GM19025 (cell line): ENCODE measurements at regions not wholly inside any gene's neighbourhood (a gene's known extent, or its start where the extent isn't known, plus 50 kb on each side); places are given as distances from the start of the nearest gene placed in this dataset.

ENCODE experiments used
- ATAC-seq: cut with Tn5 transposase; IDR thresholded peaks from one replicate; pipeline ENCODE4 v1.9.1; 2021; ENCODE audit warnings: mild to moderate bottlenecking, low read depth, moderate library complexity; ENCODE audit not compliant: unreplicated experiment

DNA sequence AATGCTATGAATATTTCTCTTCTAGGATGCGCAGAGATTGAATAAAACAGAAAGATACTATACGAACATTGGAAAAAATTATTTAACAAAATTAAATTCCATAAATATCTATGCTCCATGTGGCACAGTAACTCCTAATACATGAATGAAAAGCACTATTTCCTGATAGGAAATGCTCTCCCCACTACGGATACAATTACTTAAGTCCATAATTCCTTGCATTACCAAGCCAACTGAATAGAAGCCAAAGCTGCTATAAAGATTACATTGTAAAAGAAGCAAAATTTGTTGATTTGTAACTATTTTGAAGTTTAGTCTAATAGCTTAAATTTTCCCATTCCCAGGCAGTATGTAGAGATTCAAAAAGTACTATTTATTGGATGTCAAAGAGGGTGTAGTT is 61.8 kb upstream of the SNX2 start:
- ATAC-seq = no peak

DNA sequence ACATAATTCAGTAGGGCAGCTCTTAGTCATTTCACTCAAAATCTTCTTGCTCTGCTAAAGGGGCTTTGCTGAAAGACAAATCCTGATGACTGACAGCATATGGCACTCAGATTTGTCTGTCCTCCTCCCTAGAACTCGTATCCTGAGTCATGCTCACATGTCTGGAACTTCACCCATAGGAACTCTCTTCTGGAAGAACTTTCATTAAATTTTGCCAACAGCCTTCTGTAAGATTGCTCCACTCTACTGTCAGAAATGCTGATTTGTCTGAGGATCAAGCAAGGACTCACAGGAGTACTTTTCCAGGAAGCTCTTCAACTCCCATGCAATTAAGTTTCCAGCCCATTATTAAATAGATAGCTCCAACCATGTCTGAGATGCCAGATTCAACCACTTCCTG is 59.8 kb upstream of the SNX2 start:
- no peak for ATAC-seq

- ATAC-seq = no peak
Measured at GRCh38 chr5:122718611-122719010, 56.3 kb upstream of the SNX2 start.

- no peak for ATAC-seq
Measured at GRCh38 chr5:122719991-122720746, 54.7 kb upstream of the SNX2 start.

GRCh38 chr5:122721127-122721526 is 53.8 kb upstream of the SNX2 start:
- ATAC-seq = no peak

- no peak for ATAC-seq
Measured at GRCh38 chr5:122722341-122722740, 52.5 kb upstream of the SNX2 start.

DNA sequence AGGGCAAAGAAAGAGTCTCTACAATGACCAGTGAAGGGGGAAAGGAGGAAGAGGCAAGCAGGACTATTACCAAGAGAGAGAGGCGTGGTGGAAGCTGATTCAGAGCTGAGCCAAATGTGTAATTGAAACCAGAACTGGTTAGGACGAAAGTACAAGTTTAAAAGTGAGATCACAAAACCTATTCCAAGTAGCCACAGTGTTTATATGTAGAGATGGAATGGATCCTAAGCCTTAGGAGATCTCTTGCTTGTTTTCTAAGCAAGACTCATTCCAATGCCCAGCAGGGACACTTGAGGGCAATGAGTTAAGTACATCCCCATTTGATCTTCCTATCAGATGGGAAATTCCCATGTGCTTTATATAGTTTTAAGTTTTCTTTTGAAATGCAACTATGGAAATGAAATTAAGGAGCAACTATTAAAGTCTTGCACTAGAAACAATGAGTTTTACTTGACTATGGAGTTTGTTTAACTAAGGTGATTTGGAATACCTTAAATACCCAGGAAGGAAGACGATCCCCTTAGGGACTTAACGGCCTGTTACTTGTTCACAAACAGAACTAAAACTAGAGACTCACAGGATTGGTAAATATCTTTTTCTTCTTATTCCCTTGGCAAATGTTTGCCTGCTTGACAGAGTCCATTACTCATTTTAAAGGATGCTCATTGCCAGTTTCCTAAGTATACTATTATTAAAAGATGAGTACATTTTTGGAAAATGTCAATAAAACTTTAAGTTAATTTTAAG is 51.1 kb upstream of the SNX2 start:
- peak; percentile 94 for ATAC-seq
